GM12878 (cell line): ENCODE measurements at regions not wholly inside any gene's neighbourhood (a gene's known extent, or its start where the extent isn't known, plus 50 kb on each side); places are given as distances from the start of the nearest gene placed in this dataset.

Experiments
- ATAC-seq: fragments of 200-7000 bp; cut with Tn5 transposase; 3 replicates; pipeline ENCODE4 v1.9.1; 2020; ENCODE audit warnings: mild to moderate bottlenecking, moderate library complexity
- BruUV-seq: library from RNA; stranded (reverse); fragments of 400-500 nt; replicated peaks from 2 replicates; lab custom pipeline; 2021; lab: Mats Ljungman, UMichigan
- CTCF ChIA-PET: fragments of 300-600 bp; sonication (Branson Sonifier 250); formaldehyde crosslinking; extraction: SDS; loops from one replicate; lab custom pipeline; 2021; ENCODE audit warnings: inconsistent platforms; lab: Yijun Ruan, JAX
- POLR2A ChIA-PET: fragments of 350-600 bp; formaldehyde crosslinking; extraction: SDS; loops from one replicate; lab custom pipeline; 2021; ENCODE audit warnings: inconsistent platforms; lab: Charles Lee
- RAD21 ChIA-PET: fragments of 300-600 bp; sonication (Branson Sonifier 250); formaldehyde crosslinking; loops from one replicate; lab custom pipeline; 2023; ENCODE audit warnings: antibody characterized with exemption; ENCODE audit not compliant: unreplicated experiment; lab: Charles Lee
- SMC1A ChIA-PET: fragments of 300-600 bp; sonication (Branson Sonifier 250); formaldehyde crosslinking; loops from one replicate; lab custom pipeline; 2023; ENCODE audit not compliant: unreplicated experiment, uncharacterized antibody; lab: Charles Lee
- DNase-seq: peaks from one replicate; pipeline ENCODE4 v3.0.0-alpha.2; 2011; ENCODE audit warnings: low read depth, low spot score
- FAIRE-seq: peaks from 3 replicates; lab custom pipeline; 2011; peaks lifted over from hg19 to GRCh38; lab: Jason Lieb, UNC
- H2AFZ ChIP-seq: 2 replicates; pipeline ENCODE4 v1.6.0; 2011; ENCODE audit warnings: low read depth, low read length, control low read depth; ENCODE audit not compliant: control insufficient read depth
- H3K27ac ChIP-seq: 2 replicates; pipeline ENCODE4 v1.5.1; 2011; ENCODE audit warnings: control low read depth; ENCODE audit not compliant: control insufficient read depth, insufficient read depth
- H3K27me3 ChIP-seq, 2 experiments: replicated peaks in 1 of 2; 2 replicates each; pipeline versions ENCODE4 v1.6.0 to v1.6.1; 2011; ENCODE audit warnings: low read length in 1 of 2; ENCODE audit not compliant: control insufficient read depth in 2 of 2, insufficient read depth in 2 of 2
- H3K36me3 ChIP-seq, 2 experiments: 2 replicates each; pipeline ENCODE4 v1.5.1; 2011; ENCODE audit warnings: low read length in 1 of 2; ENCODE audit not compliant: control insufficient read depth in 2 of 2, insufficient read depth in 2 of 2
- H3K4me1 ChIP-seq: 2 replicates; pipeline ENCODE4 v1.6.1; 2011; ENCODE audit warnings: mild to moderate bottlenecking, low read length, moderate library complexity, mixed read lengths; ENCODE audit not compliant: control insufficient read depth, insufficient read depth
- H3K4me2 ChIP-seq: 2 replicates; pipeline ENCODE4 v1.6.0; 2011; ENCODE audit warnings: control low read depth; ENCODE audit not compliant: control insufficient read depth, insufficient read depth
- H3K4me3 ChIP-seq: fragments of 200-600 bp; sonication (generic); 2 replicates; pipeline ENCODE4 v1.5.1; 2016
- H3K79me2 ChIP-seq: 2 replicates; pipeline ENCODE4 v1.6.0; 2011; ENCODE audit warnings: low read length; ENCODE audit not compliant: control insufficient read depth, insufficient read depth
- H3K9ac ChIP-seq: 2 replicates; pipeline ENCODE4 v1.8.0; 2011; ENCODE audit warnings: low read length, control low read depth, mixed read lengths; ENCODE audit not compliant: control insufficient read depth, insufficient read depth
- H3K9me3 ChIP-seq: replicated peaks from 3 replicates; pipeline ENCODE4 v1.5.1; 2011; ENCODE audit warnings: mild to moderate bottlenecking, low read length; ENCODE audit not compliant: control insufficient read depth, insufficient read depth
- H4K20me1 ChIP-seq: 2 replicates; pipeline ENCODE4 v1.6.0; 2011; ENCODE audit not compliant: control insufficient read depth, insufficient read depth
- BRCA1 ChIP-seq: IDR thresholded peaks from 2 replicates; pipeline ENCODE4 v1.6.1; 2011; ENCODE audit warnings: low read depth, low read length, improper control_type of control experiment
- EP300 ChIP-seq, 2 experiments: fragments of 150-350 bp in 1 of 2; IDR thresholded peaks; 2 replicates each; pipeline ENCODE4 v1.6.1; 2011 to 2012; ENCODE audit warnings: low read depth in 2 of 2, low read length in 2 of 2, borderline replicate concordance in 1 of 2, improper control_type of control experiment in 1 of 2, inconsistent platforms in 1 of 2; ENCODE audit not compliant: control insufficient read depth in 1 of 2
- FOXK2 ChIP-seq: fragments of 450-650 bp; IDR thresholded peaks from 2 replicates; pipeline ENCODE4 v1.6.1; 2017; ENCODE audit warnings: mild to moderate bottlenecking, moderate library complexity
- GABPA ChIP-seq: IDR thresholded peaks from 2 replicates; pipeline ENCODE4 v1.6.1; 2014; ENCODE audit warnings: antibody characterized with exemption, low read depth, mild to moderate bottlenecking, inconsistent platforms
- HCFC1 ChIP-seq: fragments of 150-350 bp; IDR thresholded peaks from 2 replicates; pipeline ENCODE4 v1.6.1; 2014; ENCODE audit warnings: low read length
- KAT2A ChIP-seq: conservative IDR thresholded peaks from 2 replicates; pipeline ENCODE4 v1.6.1; 2011; ENCODE audit warnings: low read depth, low read length; ENCODE audit not compliant: control insufficient read depth
- LARP7 ChIP-seq: fragments of 450-650 bp; IDR thresholded peaks from 2 replicates; pipeline ENCODE4 v1.6.1; 2017; ENCODE audit warnings: mild to moderate bottlenecking
- NFXL1 ChIP-seq: fragments of 450-650 bp; IDR thresholded peaks from 2 replicates; pipeline ENCODE4 v1.6.1; 2017; ENCODE audit warnings: antibody characterized with exemption, mild to moderate bottlenecking, borderline replicate concordance
- RB1 ChIP-seq: fragments of 450-650 bp; formaldehyde crosslinking; IDR thresholded peaks from 2 replicates; pipeline ENCODE4 v1.6.1; 2017; ENCODE audit warnings: mild to moderate bottlenecking, borderline replicate concordance
- SUPT20H ChIP-seq: IDR thresholded peaks from 2 replicates; pipeline ENCODE4 v1.6.1; 2011; ENCODE audit warnings: low read depth, mild to moderate bottlenecking, low read length, moderate library complexity, borderline replicate concordance; ENCODE audit not compliant: control insufficient read depth
- TAF1 ChIP-seq: IDR thresholded peaks from 2 replicates; pipeline ENCODE4 v1.6.1; 2011; ENCODE audit warnings: mild to moderate bottlenecking, low read depth, low read length, borderline replicate concordance
- TCF7 ChIP-seq: IDR thresholded peaks from 2 replicates; pipeline ENCODE4 v1.6.1; 2014; ENCODE audit warnings: antibody characterized with exemption, borderline replicate concordance
- WGBS: methylation state at CpG from one replicate; pipeline ENCODE4 v1.1.6; 2016; ENCODE audit warnings: low lambda C conversion rate; ENCODE audit not compliant: insufficient replicate concordance, insufficient coverage; ENCODE audit errors: missing lambda C conversion rate; 5-methylcytosine and 5-hydroxymethylcytosine counted together
- in situ Hi-C: fragments of 300-500 bp; cut with MboI; formaldehyde crosslinking; loops from 9 replicates; pipeline ENCODE4 v1.14.3; 2018; ENCODE audit warnings: mixed read lengths
- intact Hi-C: fragments of 100-400 bp; cut with micrococcal nuclease; formaldehyde crosslinking; loops from one replicate; pipeline ENCODE4 v1.14.2; 2022; ENCODE audit not compliant: unreplicated experiment
- TF ChIP-seq, protein P1 (sequence below): IDR thresholded peaks from 2 replicates; pipeline ENCODE4 v1.6.1; 2011; ENCODE audit warnings: mild to moderate bottlenecking, low read depth, low read length, moderate library complexity; ENCODE audit not compliant: insufficient replicate concordance
- TF ChIP-seq, protein P2 (sequence below): IDR thresholded peaks from 2 replicates; pipeline ENCODE4 v1.6.1; 2011; ENCODE audit warnings: borderline replicate concordance, low read depth, mild to moderate bottlenecking, moderate library complexity, low read length; ENCODE audit not compliant: insufficient read depth, poor library complexity, severe bottlenecking
- TF ChIP-seq, protein P3 (sequence below): fragments of 450-650 bp; IDR thresholded peaks from 2 replicates; pipeline ENCODE4 v1.6.1; 2017; ENCODE audit warnings: mild to moderate bottlenecking, moderate library complexity
- TF ChIP-seq, protein P4 (sequence below): IDR thresholded peaks from 2 replicates; pipeline ENCODE4 v1.6.1; 2012; ENCODE audit warnings: low read depth, low read length, improper control_type of control experiment

DNA sequence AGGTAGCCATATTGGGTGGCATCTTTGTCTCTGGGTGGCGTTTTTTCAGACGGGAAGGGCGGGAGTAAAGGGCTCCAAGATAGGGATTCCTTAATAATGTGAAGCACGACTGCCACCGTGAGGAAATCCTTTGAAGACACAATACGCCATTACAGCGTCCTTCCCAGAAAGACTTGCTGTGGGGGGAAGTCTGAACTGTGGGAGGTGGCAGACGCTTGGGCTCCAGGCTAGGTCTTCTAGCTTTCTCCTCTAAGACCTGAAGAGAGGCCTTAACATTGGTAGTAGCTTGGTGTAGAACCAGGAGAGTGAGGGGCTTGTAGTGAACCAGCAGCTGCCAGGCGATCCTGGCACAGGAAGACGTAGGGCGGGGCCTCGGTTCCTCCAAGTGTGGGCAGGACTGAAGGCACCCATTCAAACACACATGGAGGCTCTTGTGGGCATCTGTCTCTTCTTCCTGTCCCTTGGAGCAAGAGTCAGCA is 197.3 kb downstream of the OR13H1 start:
- CTCF ChIA-PET = interaction anchor here (0.7 to 2.3 kb wide), 11 partner anchors 9 to 101 kb away, joined by 3 to 12 read pairs (median 5); no protein-coding TSS in a partner anchor
- in situ Hi-C loops (no loop called here), intact Hi-C loops (loop anchor here (1.0 kb wide), 6 partner anchors 12 to 51 kb away; no protein-coding TSS in a partner anchor)
- H3K79me2 ChIP-seq = no peaks in the 10 kb centered on the region
- RAD21 ChIA-PET = interaction anchor here (0.9 to 2.8 kb wide), 12 partner anchors 22 to 81 kb away, joined by 3 to 17 read pairs (median 5); no protein-coding TSS in a partner anchor
- no peaks in the 10 kb centered on the region for H3K27me3 ChIP-seq
- SMC1A ChIA-PET = interaction anchor here (1.0 to 1.8 kb wide), 7 partner anchors 30 to 81 kb away, joined by 3 to 6 read pairs (median 4); no protein-coding TSS in a partner anchor
- no TSS peak for BruUV-seq
- no peaks in the 10 kb centered on the region for H3K4me1 ChIP-seq
- DNase-seq (peak; percentile 87), FAIRE-seq (peak; percentile 96), ATAC-seq (peak; percentile 83)
- H3K9me3 ChIP-seq = no peaks in the 10 kb centered on the region; the same call in 2 of the 3 replicates
- peak overlapping the region; percentile 63 for H3K4me3 ChIP-seq
- H3K4me2 ChIP-seq = peak overlapping the region; percentile 77
- H3K36me3 ChIP-seq = no peaks in the 10 kb centered on the region; a peak in 2 of 4 replicates
- H3K27ac ChIP-seq = peak overlapping the region; percentile 95
- peak overlapping the region; percentile 93 for H2AFZ ChIP-seq
- POLR2A ChIA-PET = interaction anchor here (0.7 kb wide), 1 partner anchor 1013 kb away, joined by 4 read pairs; no protein-coding TSS in a partner anchor
- no peaks in the 10 kb centered on the region for H4K20me1 ChIP-seq
- peak overlapping the region; percentile 69 for H3K9ac ChIP-seq
- 38% methylated on average over 12 of the region's 12 CpGs for WGBS
- TF ChIP-seq, protein P1, sequence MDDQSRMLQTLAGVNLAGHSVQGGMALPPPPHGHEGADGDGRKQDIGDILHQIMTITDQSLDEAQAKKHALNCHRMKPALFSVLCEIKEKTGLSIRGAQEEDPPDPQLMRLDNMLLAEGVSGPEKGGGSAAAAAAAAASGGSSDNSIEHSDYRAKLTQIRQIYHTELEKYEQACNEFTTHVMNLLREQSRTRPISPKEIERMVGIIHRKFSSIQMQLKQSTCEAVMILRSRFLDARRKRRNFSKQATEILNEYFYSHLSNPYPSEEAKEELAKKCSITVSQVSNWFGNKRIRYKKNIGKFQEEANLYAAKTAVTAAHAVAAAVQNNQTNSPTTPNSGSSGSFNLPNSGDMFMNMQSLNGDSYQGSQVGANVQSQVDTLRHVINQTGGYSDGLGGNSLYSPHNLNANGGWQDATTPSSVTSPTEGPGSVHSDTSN = no peak
- TF ChIP-seq, protein P2, sequence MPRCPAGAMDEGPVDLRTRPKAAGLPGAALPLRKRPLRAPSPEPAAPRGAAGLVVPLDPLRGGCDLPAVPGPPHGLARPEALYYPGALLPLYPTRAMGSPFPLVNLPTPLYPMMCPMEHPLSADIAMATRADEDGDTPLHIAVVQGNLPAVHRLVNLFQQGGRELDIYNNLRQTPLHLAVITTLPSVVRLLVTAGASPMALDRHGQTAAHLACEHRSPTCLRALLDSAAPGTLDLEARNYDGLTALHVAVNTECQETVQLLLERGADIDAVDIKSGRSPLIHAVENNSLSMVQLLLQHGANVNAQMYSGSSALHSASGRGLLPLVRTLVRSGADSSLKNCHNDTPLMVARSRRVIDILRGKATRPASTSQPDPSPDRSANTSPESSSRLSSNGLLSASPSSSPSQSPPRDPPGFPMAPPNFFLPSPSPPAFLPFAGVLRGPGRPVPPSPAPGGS = no peak
- peak; percentile 15; the same call in 1 of the 2 replicates for TF ChIP-seq GABPA
- no peak for TF ChIP-seq RB1
- no peak for TF ChIP-seq BRCA1
- TF ChIP-seq SUPT20H = no peak
- TF ChIP-seq TAF1 = no peak
- TF ChIP-seq HCFC1 = peak; percentile 59
- TF ChIP-seq FOXK2 = no peak
- TF ChIP-seq EP300 (IDR thresholded peaks at IDR 0.05; ENCODE audit: borderline replicate concordance in 1 of 2, control insufficient read depth in 1 of 2, low read depth in 2 of 2, low read length in 2 of 2) = no peak
- no peak for TF ChIP-seq KAT2A
- no peak for TF ChIP-seq LARP7
- TF ChIP-seq, protein P3, sequence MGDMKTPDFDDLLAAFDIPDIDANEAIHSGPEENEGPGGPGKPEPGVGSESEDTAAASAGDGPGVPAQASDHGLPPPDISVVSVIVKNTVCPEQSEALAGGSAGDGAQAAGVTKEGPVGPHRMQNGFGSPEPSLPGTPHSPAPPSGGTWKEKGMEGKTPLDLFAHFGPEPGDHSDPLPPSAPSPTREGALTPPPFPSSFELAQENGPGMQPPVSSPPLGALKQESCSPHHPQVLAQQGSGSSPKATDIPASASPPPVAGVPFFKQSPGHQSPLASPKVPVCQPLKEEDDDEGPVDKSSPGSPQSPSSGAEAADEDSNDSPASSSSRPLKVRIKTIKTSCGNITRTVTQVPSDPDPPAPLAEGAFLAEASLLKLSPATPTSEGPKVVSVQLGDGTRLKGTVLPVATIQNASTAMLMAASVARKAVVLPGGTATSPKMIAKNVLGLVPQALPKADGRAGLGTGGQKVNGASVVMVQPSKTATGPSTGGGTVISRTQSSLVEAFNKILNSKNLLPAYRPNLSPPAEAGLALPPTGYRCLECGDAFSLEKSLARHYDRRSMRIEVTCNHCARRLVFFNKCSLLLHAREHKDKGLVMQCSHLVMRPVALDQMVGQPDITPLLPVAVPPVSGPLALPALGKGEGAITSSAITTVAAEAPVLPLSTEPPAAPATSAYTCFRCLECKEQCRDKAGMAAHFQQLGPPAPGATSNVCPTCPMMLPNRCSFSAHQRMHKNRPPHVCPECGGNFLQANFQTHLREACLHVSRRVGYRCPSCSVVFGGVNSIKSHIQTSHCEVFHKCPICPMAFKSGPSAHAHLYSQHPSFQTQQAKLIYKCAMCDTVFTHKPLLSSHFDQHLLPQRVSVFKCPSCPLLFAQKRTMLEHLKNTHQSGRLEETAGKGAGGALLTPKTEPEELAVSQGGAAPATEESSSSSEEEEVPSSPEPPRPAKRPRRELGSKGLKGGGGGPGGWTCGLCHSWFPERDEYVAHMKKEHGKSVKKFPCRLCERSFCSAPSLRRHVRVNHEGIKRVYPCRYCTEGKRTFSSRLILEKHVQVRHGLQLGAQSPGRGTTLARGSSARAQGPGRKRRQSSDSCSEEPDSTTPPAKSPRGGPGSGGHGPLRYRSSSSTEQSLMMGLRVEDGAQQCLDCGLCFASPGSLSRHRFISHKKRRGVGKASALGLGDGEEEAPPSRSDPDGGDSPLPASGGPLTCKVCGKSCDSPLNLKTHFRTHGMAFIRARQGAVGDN = no peak
- no peak for TF ChIP-seq TCF7
- no peak for TF ChIP-seq NFXL1
- TF ChIP-seq, protein P4, sequence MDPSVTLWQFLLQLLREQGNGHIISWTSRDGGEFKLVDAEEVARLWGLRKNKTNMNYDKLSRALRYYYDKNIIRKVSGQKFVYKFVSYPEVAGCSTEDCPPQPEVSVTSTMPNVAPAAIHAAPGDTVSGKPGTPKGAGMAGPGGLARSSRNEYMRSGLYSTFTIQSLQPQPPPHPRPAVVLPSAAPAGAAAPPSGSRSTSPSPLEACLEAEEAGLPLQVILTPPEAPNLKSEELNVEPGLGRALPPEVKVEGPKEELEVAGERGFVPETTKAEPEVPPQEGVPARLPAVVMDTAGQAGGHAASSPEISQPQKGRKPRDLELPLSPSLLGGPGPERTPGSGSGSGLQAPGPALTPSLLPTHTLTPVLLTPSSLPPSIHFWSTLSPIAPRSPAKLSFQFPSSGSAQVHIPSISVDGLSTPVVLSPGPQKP = no peak
